Superior temporal gyrus (tissue), 1 donor: ENCODE measurements at regions not wholly inside any gene's neighbourhood (a gene's known extent, or its start where the extent isn't known, plus 50 kb on each side); places are given as distances from the start of the nearest gene placed in this dataset.
"Not testable (repeated sequence)": the region's sequence is repeated elsewhere in the genome, so short reads cannot be mapped to it uniquely, and the experiment has no call there.

Source experiments
- DNase-seq: peaks from one replicate; pipeline ENCODE4 v3.0.0-alpha.2; 2016; ENCODE audit errors: extremely low spot score

DNA sequence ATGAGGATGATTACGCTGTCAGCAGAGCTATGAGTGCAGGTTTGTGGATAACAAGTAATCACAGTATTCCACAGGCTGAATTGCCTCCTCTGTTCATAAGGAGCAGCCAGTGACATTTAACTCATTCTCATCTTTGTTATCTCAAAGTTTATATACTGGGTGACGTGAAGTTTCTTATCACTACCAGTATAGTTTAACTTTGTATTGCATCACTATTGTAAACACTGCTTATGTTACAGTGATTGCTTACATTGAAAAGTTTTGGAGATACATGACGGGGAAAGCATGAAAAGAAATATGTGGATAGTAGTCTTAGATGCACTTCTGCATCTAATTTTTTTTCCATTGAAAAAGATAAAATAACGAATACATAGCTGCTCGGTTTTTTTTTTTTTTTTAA is 429.7 kb downstream of the VGLL3 start:
- no peak for DNase-seq

DNA sequence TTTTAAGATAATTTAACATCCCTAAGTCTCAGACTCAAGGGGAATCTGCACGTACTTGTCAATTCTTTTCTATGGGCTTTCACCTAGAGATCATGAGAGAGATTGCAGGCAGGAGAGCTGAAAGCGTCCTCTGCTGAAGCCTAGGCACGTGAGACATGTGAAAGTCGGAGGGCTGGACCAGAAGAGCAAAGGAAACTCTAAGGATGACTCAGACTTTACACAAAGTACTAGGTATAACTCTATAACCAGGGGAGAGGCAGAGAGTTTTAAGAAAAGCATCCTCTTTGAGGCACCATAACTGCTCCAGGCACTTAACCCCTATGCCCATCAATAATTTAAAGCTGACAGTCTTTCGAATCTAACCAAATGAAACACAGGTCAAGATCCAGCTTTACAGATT is 436.6 kb downstream of the VGLL3 start:
- DNase-seq, result no peak

DNA sequence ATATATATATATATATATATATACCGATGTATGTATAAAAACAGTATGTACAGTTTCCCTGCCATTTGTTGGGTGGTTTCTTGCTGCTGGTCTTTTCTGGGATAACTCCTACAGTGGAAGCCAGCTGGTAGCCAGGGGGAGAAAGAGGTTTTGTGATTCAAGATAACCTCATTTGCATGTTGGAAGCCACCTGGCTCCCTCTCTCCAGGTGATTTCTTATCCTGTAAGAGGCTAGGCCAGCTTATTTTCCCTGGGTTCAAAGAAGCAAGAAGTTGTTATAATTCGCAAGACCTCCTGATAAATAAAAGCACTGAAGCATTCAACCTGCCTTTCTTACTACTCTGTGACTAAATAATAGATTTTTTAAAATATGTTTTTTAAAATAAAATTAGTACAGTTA is 443.3 kb downstream of the VGLL3 start:
- DNase-seq, result no peak

DNA sequence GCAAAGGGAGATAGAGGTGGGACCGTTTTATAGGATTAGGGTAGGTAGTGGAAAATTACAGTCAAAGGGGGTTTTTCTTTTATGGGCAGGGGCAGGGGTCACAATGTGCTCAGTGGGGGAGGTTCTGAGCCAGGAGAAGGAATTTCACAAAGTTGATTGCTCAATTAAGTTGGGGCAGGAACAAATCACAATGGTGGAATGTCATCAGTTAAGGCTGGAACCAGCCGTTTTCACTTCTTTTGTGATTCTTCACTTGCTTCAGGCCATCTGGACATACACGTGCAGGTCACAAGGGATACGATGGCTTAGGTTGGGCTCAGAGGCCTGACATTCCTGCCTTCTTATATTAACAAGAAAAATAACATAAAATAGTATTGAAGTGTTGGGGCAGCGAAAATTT is 453.8 kb downstream of the VGLL3 start:
- DNase-seq, result no peak

DNA sequence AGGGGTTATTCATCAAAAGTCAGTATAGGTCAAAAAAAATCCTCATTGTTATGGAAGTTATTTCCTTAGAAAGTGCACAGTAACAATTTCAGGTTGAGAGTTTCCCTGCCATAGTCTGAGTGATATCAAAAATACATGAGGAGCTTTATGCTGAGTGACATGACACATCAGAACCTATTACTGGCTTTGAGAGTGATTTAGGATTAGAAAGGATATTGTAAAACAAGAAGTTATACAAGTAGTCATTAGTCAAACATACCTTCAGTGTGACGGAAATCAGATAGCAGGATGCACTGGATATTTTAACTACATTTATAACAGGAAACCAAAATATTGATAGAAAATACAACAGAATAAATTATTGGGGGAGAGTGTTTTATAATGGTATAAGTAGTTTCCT is 471.1 kb downstream of the VGLL3 start:
- no peak for DNase-seq

DNA sequence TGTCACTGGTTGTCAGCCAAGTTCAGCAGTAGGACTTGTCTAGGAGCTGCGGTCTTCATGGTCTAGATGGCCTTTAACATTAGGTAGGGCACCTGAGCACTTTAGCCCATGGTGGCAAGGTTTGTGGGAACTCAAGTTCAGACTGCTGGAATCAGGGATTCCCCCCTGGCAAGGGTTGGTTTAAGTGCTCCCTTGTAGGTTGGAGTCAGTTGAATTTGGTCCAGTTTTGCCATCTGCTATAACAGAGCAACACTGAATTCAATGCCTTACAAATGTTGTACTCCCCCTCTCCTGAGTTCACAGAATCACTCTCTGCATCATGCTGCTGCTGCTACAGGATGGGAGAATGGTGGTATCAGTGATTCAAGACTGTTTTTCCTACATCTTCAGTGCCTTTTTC is 509.3 kb downstream of the VGLL3 start:
- DNase-seq, result no peak

DNA sequence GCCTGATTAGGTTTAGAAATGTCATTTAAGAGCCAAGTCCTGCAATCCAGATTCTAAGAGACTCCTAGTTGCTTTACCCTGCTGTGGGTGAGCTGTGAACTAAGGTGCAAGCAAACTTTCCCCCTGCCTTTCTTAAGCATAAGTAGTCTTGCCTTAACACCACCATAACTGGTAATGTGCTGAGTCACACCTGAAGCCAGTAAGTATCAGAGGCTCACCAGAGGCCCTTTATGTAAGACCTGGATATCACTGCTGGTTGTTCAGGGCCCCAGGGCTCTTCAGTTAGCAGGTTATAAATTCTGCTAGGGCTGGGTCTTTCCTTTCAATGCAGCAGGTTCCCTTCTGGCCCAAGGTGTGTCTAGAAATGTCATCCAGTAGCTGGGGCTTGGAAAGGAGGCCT is 509.9 kb downstream of the VGLL3 start:
- DNase-seq, result no peak

DNA sequence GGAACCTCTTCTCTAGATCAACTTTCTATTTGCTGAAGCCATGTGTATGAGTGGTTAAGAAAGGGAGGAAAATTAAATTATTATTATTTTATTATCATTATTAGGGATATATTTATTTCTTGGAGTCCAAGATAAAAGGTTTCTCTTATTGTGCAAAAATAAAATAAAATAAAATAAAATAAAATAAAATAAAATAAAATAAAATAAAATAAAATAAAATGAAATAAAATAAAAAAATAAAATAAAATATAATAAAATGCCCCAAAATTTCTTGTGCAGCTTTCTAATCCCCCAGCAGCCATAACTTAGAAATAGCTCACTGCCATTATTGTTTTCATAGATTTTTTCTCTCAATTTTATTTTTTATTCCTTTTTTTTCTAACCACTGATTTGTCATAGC is 526.8 kb downstream of the VGLL3 start:
- no peak for DNase-seq

DNA sequence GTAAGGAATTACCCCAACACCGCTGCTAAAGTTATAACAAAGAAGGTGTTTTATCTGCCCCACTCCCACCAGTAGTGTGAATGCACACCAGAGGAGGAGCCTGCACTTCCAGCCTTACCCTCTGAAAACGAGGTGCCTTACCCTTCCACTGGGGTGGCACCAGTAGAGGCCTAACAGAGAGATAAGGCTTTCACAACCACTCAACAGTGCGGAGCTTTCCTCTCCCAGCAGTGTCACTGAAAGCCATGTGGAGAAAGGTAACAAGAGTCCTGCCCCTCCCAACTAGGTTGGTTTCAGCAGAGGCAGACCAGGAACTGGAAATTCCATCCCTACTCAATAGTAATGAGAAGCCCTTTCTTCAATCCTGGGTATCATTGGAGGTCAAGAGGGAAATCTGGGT is 539.2 kb downstream of the VGLL3 start:
- DNase-seq, result no peak

DNA sequence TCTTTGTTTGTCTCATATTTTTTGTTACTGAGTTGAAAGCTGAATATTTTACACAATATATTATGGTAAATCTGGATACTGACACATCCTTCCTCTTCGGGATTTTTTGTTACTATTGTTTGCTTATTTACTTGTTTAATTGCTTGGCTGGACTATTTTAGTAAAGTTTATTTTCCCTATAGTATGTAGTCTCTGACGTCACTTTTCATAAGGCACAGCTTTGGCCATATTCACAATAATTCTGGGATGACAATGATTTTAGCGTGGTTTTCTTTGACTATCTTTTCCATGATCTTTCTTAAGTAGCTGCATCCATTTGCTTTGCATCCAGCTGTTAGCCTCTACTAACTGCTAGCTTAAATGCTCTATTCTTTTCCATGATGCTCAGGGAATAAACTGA is 552.4 kb downstream of the VGLL3 start:
- no peak for DNase-seq

DNA sequence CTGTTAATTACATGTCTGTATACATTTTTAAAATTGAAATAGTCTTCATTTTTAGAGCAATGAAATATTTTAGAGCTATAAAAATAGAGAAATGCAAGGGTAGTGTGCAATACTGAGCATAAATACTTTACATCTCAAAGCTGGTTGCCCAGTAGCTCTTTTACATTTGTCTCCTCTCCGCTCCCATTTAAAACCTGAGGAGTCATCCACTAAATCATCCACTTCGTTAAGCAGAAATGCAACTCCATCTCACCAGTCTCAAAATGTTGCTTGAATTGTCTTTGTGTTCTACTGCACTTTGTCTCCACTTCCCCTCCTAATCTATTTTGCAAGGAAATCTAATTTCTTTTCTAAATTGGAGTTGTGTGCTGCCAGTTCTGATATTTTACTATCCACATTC is 563.6 kb downstream of the VGLL3 start:
- DNase-seq, result no peak

DNA sequence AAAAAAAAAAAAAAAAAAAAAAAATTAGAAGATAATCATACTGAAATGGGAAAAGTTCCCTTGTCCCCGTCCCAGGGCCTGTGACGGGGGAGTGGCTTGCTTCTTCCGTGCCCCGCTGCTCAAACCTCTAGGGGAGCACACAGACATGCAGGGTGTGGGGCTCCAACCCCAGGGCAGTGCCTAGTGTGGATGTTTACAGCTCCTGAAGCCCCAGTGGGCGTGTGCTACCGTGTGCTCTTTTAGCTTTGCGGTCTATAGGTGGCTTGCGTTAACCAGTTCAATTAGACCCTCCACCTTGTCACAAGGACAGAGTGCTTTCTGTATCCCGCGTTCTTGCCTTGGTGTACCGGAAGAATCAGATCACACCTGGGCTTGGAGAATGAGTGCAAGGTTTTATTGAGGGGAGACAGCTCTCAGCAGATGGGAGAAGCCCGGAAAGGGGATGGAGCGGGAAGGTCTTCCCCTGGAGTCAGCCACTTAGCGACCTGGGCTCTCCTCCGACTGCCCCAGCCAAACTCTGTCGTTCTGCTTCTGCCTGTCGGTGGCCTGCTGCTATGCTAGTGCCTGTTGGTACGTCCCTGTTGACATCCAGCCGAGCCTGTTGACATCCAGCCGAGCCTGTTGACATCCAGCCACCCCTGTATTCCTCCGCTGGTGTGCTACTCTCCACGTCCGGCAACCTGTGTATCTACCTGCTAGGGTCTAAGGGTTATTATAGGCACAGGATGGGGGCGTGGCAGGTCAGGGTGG is 569.8 kb downstream of the VGLL3 start:
- no peak for DNase-seq

DNA sequence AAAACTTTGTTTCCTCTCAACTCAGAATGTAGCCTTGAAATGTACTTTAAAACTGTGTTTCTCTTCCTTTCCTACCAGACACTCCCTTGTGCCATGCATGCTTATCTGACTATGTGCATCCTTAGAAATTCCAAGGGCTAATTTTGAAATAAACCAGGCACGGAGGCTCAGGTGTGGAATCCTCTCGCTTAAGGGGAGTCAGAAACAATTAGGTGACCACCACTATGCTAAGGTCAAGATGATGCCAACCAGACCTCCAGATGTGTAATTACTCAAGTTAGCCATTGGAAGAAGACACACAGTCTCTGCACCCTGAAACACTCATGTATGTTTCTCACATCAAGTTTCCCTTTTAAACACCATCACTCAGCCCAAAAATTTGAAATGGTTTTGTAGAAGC is 572.1 kb downstream of the VGLL3 start:
- no peak for DNase-seq

DNA sequence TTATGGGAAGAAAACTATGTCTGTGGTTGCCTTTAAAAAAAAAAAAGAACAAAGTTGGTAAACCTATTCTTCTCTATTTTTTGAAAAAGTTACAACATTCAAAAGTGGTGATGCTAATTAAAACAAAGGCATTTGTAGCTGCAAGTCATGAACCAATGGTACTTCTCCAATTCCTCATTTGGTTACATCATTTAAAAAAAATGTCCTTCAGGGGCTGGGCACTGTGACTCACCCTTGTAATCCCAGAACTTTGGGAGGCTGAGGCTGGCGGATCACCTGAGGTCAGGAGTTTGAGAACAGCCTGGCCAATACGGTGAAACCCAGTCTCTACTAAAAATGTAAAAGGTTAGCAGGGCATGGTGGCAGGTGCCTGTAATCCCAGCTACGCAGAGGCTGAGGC is 574.6 kb downstream of the VGLL3 start:
- DNase-seq, result no peak

DNA sequence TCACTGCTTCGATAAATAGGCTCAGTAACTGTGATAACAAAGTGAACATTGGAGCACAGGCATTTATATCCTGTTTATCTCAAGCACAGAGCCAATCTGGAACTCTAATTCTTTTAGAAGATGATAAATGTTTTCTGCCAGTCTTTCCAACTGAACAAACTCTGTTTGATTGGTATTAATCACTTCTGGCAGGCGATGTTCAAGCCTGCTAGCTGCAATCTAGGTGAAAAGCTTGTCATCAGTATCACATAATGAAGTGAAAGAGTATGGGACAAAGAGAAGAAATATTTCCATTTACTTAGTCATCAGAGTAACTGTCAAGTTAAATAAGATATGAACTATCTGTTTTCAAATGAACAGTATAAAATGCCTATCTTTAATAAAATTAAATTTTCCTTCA is 577.3 kb downstream of the VGLL3 start:
- no peak for DNase-seq

DNA sequence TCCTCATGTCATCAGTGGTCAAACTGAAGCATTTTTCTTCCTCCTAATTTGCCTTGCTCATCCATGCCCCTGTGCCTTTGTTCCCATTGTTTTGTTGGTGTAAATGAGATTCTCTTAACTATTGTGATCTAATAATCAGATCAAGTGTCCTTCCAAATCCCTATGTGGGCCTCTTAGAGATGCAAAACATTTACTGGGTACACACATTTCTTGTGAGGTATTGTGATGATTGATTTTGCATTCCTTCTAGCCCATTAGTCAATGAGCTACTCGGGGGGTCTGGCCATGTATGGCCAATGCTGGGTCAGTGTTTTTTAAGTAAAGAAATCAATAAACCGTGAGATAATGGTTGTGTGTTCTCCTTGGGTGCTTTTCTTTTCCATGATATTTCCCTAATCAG is 580.4 kb downstream of the VGLL3 start:
- no peak for DNase-seq

DNA sequence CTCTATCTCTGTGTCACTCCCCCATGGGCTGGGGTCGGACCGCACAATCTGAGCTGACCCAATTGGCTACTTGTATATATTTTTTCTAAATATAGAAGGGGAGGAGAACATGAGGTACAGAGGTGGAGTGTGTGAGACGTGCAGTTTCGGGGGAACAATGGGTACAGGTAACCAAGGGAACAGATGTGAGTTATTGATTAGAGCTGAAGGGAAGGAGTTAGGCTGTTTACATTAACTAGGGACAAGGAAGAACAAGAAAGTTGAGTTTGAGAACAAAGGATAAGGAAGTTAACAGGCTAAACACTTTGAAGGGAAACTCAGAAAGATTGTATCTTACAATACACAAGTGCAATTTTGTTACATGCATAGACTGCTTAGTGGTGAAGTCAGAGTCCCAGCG is 601.2 kb downstream of the VGLL3 start:
- not testable (repeated sequence) for DNase-seq

DNA sequence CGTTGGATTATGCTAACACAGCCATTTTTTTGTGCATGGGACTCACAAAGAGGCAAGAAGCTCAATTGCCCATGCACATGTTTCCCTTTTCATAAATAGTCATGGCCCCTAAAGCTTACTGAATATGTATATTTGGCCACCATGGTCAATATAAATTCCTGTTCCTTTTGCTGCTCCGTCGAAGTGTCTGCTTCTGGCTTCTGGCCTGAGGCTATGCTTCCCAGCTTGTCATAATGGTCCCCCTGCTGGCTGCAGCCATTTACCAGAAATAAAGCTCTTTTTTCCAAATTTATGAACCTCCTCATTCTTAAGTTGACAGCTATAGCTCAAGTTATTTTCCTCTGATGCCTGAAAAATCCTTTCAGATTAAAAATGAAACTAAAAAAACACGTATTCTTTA is 602.1 kb downstream of the VGLL3 start:
- no peak for DNase-seq

DNA sequence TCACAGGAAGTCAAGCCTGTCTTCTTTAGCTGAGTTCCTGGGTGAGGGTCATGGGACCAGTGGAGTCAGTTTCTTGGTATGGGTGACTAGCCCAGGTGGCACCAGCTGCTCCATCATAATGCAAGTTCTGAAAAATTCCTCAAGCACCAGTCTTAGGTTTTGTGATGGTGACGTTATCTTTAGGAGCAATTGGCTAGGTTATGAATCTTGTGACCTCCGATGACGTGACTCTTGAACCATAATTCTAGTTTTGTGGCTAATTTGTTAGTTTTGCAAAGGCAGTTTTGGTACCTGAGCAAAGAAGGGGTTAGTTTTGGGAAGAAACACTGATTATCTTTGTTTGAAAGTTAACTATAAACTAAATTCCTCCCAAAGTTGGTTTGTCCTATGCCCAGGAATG is 608.4 kb downstream of the VGLL3 start:
- DNase-seq, result no peak

DNA sequence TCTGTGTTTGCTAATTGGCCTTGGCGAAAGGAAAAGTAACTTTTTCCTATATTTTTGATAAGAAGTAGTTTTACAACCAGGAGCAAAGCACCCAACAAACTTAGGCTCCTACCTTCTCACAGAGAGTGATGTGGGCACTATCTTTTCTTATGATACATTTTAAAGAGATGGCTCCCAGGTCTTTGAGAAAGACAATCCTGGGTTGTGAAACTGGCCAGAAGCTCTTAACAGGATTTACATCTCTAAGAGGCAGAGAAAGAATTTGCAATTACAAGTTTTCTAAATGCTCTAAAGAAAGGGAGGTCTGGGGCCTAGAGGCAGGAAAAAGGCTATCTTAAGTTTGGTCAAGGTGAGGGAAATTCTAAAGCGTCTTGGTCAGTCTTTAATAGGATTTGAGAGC is 609.7 kb downstream of the VGLL3 start:
- DNase-seq, result no peak

DNA sequence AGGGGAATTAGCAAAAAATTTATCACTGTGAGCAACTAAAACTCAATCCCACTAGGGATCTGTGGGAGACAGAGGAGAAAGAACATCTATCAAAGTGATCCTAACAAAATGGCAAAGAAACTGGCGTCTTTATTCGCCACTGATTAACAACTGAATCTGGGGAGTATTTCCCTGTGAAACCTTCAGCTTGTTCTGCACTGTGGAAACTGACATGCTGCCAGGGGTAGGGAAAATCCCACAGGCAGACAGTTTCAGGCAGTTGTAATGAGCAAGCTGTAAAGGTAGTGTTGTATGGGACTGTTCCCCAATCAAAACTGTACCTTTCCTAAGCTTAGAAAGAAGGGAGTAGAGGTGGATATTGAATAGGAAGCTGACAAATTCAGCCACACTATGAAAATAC is 611.7 kb downstream of the VGLL3 start:
- DNase-seq, result no peak

DNA sequence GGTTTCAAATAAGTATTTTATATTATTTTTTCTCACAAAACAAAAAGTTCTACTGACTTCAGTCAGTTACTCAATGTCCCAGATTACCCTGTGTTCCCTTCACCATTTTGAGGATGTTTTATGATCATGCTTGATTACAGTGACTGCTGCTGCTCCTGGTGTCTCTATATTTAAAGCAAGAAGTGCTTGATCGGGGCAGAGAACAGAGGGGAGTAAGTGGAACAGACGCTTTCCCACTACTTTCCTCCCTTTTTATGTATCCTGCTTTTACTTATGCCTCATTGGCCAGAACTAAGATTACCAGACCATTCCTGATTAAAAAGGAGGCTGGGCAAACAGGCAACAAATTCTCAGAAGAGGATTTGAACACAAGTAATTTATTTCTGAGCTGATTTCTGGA is 612.1 kb downstream of the VGLL3 start:
- no peak for DNase-seq

DNA sequence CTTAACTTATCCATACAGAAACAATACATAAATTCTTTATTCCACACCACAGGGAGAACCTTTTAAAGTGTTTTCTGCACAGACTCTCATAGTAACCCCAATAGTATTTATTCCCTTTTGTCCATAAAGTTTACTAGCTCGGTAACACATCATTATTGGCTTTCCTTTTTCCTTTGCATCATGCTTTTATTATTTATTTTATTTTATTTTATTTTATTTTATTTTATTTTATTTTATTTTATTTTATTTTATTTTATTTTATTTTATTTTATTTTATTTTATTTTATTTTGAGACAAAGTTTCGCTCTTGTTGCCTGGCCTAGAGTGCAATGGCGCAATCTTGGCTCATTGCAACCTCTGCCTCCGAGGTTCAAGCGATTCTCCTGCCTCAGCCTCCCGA is 655.4 kb downstream of the VGLL3 start:
- not testable (repeated sequence) for DNase-seq

DNA sequence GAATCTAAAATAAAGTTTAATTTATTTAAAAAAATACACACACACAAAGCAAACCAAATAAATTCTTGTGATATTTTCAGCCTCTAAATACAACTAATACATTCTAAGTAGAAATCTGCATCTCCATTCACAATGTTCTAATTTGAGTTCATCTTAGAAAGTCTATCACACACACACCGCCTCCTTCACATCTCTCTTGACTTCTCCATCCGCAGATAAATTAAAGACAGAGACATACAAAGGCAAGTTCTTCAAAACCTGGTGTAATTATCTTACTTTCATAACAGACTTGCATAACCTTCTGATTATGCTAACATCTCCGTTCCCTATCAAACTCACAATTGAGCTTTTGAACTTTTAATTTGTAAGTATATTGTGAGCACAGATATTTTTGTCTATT is 657.3 kb downstream of the VGLL3 start:
- DNase-seq, result no peak
